ENCODE measurements at regions not wholly inside any gene's neighbourhood (a gene's known extent, or its start where the extent isn't known, plus 50 kb on each side); places are given as distances from the start of the nearest gene placed in this dataset.

DNA sequence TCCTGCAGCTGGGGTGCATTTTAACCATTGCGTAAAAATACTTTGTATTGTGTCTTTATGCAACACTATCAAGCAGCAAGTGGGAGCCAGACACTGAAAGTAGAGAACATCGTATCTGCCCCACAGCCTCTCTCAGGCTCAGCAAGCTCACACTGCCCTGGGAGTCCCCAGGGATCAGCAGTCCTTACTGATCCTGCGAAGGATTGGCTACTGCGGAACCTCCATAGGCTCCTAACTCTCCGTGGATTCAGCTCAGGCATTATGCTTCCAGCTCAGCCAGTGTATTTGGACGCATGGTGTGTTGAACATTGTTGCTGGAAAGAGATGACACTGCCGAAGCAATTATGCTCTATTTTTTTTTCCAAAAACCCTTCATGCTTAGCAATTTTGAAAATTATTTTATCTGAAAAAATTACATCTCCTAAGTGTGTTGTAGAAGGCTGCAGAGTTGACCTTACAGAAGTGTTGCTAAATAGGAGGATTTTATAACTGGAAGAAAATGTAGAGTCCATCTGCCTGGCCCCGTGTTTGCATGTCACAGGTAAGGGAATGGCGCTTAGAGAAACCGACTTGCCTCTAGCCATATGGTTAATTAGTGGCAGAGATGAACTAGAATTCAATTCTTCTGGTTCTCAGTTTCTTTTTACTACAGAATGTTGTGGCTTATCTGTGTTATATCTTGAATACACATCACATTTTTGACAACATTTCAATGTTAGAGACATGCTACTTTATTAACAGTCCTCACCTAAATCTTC, 276.4 kb upstream of the COBL start:
- Histone ChIP-seq H3K9me3 (no peaks in the 10 kb centered on the region), H3K36me3 (no peaks in the 10 kb centered on the region), H3K4me1 (no peaks in the 10 kb centered on the region), H3K27ac (no peak overlapping the region), H3K4me3 (no peak overlapping the region), H3K27me3 (no peaks in the 10 kb centered on the region)
- ATAC-seq, result no peak
- intact Hi-C loops (cut with DNase I), result no loop called here
- 41% methylated on average over 7 of the region's 10 CpGs for WGBS (ENCODE audit: insufficient coverage, low coverage, low lambda C conversion rate, missing lambda C conversion rate)
- no peak for DNase-seq
- no peak for TF ChIP-seq POLR2A (IDR thresholded peaks at IDR 0.05)
- TF ChIP-seq, protein P1, sequence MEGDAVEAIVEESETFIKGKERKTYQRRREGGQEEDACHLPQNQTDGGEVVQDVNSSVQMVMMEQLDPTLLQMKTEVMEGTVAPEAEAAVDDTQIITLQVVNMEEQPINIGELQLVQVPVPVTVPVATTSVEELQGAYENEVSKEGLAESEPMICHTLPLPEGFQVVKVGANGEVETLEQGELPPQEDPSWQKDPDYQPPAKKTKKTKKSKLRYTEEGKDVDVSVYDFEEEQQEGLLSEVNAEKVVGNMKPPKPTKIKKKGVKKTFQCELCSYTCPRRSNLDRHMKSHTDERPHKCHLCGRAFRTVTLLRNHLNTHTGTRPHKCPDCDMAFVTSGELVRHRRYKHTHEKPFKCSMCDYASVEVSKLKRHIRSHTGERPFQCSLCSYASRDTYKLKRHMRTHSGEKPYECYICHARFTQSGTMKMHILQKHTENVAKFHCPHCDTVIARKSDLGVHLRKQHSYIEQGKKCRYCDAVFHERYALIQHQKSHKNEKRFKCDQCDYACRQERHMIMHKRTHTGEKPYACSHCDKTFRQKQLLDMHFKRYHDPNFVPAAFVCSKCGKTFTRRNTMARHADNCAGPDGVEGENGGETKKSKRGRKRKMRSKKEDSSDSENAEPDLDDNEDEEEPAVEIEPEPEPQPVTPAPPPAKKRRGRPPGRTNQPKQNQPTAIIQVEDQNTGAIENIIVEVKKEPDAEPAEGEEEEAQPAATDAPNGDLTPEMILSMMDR (IDR thresholded peaks at IDR 0.05), result no peak

GRCh38 chr7:51591223-51591622, 274.6 kb upstream of the COBL start:
- no peak for DNase-seq
- no peaks in the 10 kb centered on the region for H3K36me3 ChIP-seq
- intact Hi-C loops (cut with DNase I), result no loop called here
- no peak for ATAC-seq
- H3K4me1 ChIP-seq, result no peaks in the 10 kb centered on the region
- TF ChIP-seq, protein P1 (IDR thresholded peaks at IDR 0.05), result no peak
- no peak for TF ChIP-seq POLR2A (IDR thresholded peaks at IDR 0.05)
- H3K27ac ChIP-seq, result no peak overlapping the region
- no peaks in the 10 kb centered on the region for H3K9me3 ChIP-seq
- H3K27me3 ChIP-seq, result no peaks in the 10 kb centered on the region
- 5% methylated on average over 2 of the region's 2 CpGs for WGBS (ENCODE audit: insufficient coverage, low coverage, low lambda C conversion rate, missing lambda C conversion rate)
- no peak overlapping the region for H3K4me3 ChIP-seq

- H3K27ac ChIP-seq, result no peak overlapping the region
- DNase-seq (no peak), ATAC-seq (no peak)
- 7% methylated on average over 5 of the region's 5 CpGs for WGBS (ENCODE audit: insufficient coverage, low coverage, low lambda C conversion rate, missing lambda C conversion rate)
- no peaks in the 10 kb centered on the region for H3K36me3 ChIP-seq
- H3K4me3 ChIP-seq, result no peak overlapping the region
- no peaks in the 10 kb centered on the region for H3K27me3 ChIP-seq
- TF ChIP-seq, protein P1 (IDR thresholded peaks at IDR 0.05), result no peak
- no peak for TF ChIP-seq POLR2A (IDR thresholded peaks at IDR 0.05)
- intact Hi-C loops (cut with DNase I), result no loop called here
- no peaks in the 10 kb centered on the region for H3K4me1 ChIP-seq
- H3K9me3 ChIP-seq, result no peaks in the 10 kb centered on the region
Measured at GRCh38 chr7:51590746-51591145, 274.1 kb upstream of the COBL start.

DNA sequence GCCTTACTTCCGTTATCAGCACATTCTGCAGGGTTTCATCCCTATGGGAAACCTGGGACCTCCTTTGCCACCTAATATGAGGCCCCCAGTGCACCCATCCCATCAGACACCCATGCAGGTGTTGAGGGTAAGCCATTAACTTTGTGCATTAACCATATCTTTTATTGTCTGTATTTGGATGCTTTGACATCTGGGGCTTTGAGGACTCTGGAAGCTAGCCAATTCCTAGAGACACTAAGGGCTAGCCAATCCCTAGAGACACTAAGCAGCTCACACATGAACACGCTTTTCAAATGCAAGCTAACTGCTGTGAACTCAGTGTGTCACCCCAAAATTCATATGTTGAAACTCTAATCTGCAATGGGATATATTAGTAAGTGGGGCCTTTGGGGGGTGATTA, 272.5 kb upstream of the COBL start:
- H3K9me3 ChIP-seq, result no peaks in the 10 kb centered on the region
- no peak overlapping the region for H3K27ac ChIP-seq
- H3K4me3 ChIP-seq, result no peak overlapping the region
- 30% methylated on average over 2 of the region's 2 CpGs for WGBS (ENCODE audit: insufficient coverage, low coverage, low lambda C conversion rate, missing lambda C conversion rate)
- DNase-seq (no peak), ATAC-seq (no peak)
- H3K27me3 ChIP-seq, result no peaks in the 10 kb centered on the region
- intact Hi-C loops (cut with DNase I), result no loop called here
- H3K36me3 ChIP-seq, result no peaks in the 10 kb centered on the region
- no peaks in the 10 kb centered on the region for H3K4me1 ChIP-seq
- TF ChIP-seq, protein P1 (IDR thresholded peaks at IDR 0.05), result no peak
- no peak for TF ChIP-seq POLR2A (IDR thresholded peaks at IDR 0.05)

All from right lobe of liver (tissue), 6 donors.